Breast epithelium (tissue), 3 donors: ENCODE measurements at regions not wholly inside any gene's neighbourhood (a gene's known extent, or its start where the extent isn't known, plus 50 kb on each side); places are given as distances from the start of the nearest gene placed in this dataset.

Experiments
- POLR2A ChIP-seq: fragments of 450-650 bp; IDR thresholded peaks from one replicate; pipeline ENCODE4 v1.6.1; 2016; ENCODE audit warnings: antibody characterized with exemption, mild to moderate bottlenecking, moderate library complexity
- TF ChIP-seq, protein P1 (sequence below), 3 donors: fragments of 450-650 bp; IDR thresholded peaks; one replicate each; pipeline ENCODE4 v1.5.1; 2016 to 2017; ENCODE audit warnings: antibody characterized with exemption in 3 of 3, mild to moderate bottlenecking in 3 of 3, moderate library complexity in 3 of 3

DNA sequence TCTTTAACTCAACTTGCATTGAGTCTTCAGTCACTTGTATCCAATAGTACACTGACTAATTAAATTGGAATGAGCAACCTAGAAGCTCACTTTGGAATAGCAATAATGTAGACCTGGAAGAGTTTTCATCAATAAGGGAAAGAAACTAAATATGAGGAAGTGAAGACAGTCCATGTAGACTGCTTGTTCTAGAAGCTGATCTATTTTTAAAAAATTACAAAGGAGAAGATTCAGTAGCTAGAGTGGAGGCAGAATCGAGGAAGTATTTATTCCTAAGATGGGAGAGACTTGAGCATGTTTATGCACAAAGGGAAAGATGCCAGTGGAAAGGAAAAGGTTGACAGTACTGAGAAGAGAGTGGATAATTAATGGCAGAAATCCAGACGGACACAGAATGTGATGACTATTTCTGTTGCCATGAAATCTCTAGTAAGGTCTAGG, 156.3 kb upstream of the PDE3A start:
- TF ChIP-seq, protein P1, sequence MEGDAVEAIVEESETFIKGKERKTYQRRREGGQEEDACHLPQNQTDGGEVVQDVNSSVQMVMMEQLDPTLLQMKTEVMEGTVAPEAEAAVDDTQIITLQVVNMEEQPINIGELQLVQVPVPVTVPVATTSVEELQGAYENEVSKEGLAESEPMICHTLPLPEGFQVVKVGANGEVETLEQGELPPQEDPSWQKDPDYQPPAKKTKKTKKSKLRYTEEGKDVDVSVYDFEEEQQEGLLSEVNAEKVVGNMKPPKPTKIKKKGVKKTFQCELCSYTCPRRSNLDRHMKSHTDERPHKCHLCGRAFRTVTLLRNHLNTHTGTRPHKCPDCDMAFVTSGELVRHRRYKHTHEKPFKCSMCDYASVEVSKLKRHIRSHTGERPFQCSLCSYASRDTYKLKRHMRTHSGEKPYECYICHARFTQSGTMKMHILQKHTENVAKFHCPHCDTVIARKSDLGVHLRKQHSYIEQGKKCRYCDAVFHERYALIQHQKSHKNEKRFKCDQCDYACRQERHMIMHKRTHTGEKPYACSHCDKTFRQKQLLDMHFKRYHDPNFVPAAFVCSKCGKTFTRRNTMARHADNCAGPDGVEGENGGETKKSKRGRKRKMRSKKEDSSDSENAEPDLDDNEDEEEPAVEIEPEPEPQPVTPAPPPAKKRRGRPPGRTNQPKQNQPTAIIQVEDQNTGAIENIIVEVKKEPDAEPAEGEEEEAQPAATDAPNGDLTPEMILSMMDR (IDR thresholded peaks at IDR 0.05), result no peak
- TF ChIP-seq POLR2A, result no peak
